Epithelial cell of proximal tubule (primary cell): ENCODE measurements at regions not wholly inside any gene's neighbourhood (a gene's known extent, or its start where the extent isn't known, plus 50 kb on each side); places are given as distances from the start of the nearest gene placed in this dataset.

Source experiments
- DNase-seq: peaks from one replicate; pipeline ENCODE4 v3.0.0-alpha.2; 2011; ENCODE audit warnings: low read depth
- H3K4me3 ChIP-seq: 2 replicates; pipeline ENCODE4 v1.5.1; 2011; ENCODE audit warnings: low read depth, mild to moderate bottlenecking, low read length
- TF ChIP-seq, protein P1 (sequence below): conservative IDR thresholded peaks from 2 replicates; pipeline ENCODE4 v1.5.1; 2012; ENCODE audit warnings: low read depth, mild to moderate bottlenecking, low read length

GRCh38 chr14:85224241-85224640 lies 305.7 kb upstream of the FLRT2 start:
- H3K4me3 ChIP-seq: no peak overlapping the region
- TF ChIP-seq, protein P1, sequence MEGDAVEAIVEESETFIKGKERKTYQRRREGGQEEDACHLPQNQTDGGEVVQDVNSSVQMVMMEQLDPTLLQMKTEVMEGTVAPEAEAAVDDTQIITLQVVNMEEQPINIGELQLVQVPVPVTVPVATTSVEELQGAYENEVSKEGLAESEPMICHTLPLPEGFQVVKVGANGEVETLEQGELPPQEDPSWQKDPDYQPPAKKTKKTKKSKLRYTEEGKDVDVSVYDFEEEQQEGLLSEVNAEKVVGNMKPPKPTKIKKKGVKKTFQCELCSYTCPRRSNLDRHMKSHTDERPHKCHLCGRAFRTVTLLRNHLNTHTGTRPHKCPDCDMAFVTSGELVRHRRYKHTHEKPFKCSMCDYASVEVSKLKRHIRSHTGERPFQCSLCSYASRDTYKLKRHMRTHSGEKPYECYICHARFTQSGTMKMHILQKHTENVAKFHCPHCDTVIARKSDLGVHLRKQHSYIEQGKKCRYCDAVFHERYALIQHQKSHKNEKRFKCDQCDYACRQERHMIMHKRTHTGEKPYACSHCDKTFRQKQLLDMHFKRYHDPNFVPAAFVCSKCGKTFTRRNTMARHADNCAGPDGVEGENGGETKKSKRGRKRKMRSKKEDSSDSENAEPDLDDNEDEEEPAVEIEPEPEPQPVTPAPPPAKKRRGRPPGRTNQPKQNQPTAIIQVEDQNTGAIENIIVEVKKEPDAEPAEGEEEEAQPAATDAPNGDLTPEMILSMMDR: no peak
- no peak for DNase-seq

GRCh38 chr14:85233756-85234155 lies 296.2 kb upstream of the FLRT2 start:
- DNase-seq: no peak
- H3K4me3 ChIP-seq: no peak overlapping the region
- TF ChIP-seq, protein P1: no peak

DNA sequence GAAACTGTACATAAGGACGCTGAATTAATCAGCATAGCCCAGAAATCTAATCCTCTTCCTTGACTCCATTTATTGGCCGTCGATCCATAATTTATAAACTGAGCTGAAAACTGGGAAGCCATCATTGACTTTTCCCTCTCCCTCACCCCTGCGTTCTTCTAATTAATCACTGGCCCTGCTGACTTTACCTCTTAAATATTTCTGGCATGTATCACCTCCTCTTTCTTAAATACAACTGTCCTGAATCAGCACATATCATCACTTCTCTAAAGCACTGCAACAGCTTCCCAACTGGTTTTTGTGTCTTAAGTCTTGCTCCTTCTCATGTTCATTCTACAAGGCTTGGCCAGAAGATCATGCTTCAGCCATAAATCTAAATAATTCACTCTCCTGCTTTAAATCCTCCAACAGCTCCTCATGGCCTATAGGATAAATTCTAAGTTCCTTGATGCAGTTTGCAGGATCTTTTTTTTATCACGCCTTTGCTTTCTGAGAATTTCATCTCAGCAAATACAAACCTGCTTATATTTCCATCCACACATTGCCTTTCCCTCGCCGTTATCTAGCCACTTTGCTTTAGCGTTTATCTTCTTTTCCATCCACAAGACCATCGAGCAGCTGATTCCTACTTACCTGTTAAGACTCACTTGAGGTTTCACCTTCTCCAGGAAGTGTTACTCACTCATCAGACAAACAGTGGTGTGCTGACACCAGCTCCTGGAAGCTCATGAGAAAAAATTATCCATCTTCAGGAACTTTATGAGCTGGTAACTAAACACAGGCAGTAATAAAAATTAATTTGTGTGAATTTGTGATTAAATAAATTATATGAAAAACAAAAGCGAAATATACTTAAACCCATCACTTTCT lies 295.6 kb upstream of the FLRT2 start:
- TF ChIP-seq, protein P1: no peak
- H3K4me3 ChIP-seq: no peak overlapping the region
- DNase-seq: no peak

DNA sequence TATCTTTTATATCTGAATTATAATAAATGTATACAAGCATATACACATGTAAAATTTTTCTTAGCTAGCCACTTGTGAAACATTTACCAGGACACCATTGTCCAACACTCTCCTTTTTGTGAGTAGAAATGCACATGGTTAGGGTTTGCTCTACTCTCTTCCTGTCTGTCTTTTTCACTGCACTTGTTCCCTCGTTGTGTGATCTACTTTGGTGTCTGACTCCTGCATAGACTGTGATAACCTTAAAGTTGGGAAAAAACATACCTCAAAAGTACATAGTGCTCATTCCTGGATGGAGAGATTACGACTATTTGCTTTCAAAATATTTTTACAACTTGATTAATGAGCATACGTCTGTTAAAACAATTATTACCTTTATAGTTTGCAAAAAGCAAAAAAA lies 294.1 kb upstream of the FLRT2 start:
- DNase-seq: no peak
- no peak overlapping the region for H3K4me3 ChIP-seq
- TF ChIP-seq, protein P1: no peak

GRCh38 chr14:85236296-85236695 lies 293.6 kb upstream of the FLRT2 start:
- no peak overlapping the region for H3K4me3 ChIP-seq
- TF ChIP-seq, protein P1: no peak
- DNase-seq: no peak

- H3K4me3 ChIP-seq: no peak overlapping the region
- TF ChIP-seq, protein P1: no peak
- no peak for DNase-seq
Observed at GRCh38 chr14:85239791-85240190, 290.2 kb upstream of the FLRT2 start.
